Astrocyte of the hippocampus (primary cell): ENCODE measurements at regions not wholly inside any gene's neighbourhood (a gene's known extent, or its start where the extent isn't known, plus 50 kb on each side); places are given as distances from the start of the nearest gene placed in this dataset.
"Not testable (repeated sequence)": the region's sequence is repeated elsewhere in the genome, so short reads cannot be mapped to it uniquely, and the experiment has no call there.

ENCODE experiments used
- DNase-seq: peaks from one replicate; pipeline ENCODE4 v3.0.0; 2011; ENCODE audit warnings: low read depth, low spot score

DNA sequence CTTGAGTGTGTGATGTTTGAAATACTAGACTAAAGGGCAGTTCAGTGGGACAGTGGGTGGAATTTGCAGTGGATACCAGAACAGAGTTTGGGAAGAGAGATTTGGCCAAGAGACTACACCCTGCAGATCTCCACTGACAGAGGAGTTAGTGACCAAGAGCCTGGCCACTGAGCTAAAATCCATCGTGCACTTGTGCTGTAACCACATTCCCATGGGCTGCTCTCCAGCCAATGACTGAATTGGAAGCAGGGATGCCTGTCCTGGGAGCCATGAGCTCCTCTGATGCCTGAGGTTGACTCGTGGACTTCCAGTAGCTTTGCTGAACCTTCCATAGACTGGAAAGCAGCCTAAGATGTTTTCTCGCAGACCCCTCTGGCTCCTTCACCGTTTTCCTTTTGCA, 296.1 kb downstream of the TRIML1 start:
- no peak for DNase-seq

DNA sequence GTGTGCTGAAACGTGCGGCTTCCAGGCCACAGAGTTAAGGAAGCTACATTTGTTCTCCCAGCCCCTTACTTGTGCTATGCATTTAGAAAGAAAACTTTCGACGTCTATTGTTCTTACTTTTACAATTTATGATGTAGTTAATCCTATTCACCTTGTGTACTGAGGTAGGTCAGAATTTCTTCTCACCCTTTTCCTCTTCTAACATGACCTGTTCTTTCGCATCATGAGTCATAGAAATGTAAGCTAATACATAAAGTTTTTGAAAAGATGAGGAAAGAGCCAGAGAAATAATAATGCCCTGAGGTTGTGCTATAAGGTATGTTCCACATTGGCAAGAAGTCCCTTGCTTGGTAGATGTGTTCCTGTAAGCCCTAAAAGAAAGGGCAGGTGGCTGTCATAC, 298.3 kb downstream of the TRIML1 start:
- no peak for DNase-seq

- not testable (repeated sequence) for DNase-seq
Measured at GRCh38 chr4:188438391-188438824, 299.2 kb downstream of the TRIML1 start.

- peak; percentile 71 for DNase-seq
Measured at GRCh38 chr4:188439641-188440311, 300.5 kb downstream of the TRIML1 start.

- no peak for DNase-seq
Measured at GRCh38 chr4:188444500-188444899, 305.3 kb downstream of the TRIML1 start.

- DNase-seq: peak; percentile 21
Measured at GRCh38 chr4:188448996-188449395, 309.8 kb downstream of the TRIML1 start.

DNA sequence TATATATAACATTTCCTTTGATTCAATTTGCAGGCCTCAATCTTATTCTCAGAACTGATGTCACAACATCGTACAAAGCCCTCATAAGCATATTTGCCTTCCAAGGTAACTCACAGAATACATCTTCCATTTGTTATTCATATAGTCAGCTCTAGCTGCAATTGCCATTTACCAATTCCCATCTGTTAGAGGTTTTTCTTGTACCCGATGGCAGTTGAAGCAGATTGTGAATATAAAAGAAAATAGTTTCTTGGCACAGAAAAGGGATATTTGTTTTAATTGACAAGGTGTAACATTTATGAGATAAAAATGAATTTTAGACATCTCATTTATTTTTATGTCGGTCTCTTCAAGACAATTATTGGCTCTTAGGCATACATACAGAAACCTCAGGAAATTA, 311.3 kb downstream of the TRIML1 start:
- no peak for DNase-seq

DNA sequence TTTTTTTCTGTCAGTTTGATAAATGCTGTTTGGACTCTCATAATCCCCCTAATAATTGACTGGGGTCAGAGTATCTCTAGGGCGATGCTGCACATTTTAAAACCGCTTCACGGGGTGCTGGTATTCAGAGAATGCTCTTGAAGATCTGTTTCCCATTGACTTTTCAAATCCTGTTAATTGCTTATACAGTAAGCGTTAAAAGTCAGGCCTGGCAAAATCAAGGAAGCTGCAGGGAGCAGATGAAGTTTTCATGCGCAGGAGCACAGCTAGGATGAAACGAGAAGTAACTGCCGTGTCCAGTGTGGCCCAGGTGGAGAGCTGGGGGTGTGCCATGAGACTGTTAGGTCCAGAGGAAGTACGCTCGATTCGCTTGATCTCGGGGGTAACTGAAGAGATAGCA, 312.9 kb downstream of the TRIML1 start:
- no peak for DNase-seq

DNA sequence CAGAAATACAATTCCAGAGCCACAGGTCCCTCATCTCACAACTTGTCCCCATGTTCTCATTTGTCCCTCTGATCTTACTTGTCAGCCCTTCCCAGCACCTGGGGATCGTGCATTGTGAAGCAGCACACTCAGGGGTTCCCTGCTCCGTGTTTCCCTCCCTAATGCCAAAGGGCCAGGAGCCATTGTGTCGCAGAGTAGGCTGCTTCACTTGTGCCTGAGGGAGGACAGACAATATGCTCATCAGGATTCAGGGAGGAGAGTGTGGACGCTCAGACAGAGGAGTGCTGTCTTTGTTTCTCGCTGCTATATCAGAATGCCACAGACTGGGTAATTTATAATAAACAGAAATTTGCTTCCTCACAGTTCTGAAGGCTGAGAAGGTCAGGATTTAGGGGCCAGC, 315.3 kb downstream of the TRIML1 start:
- no peak for DNase-seq

DNA sequence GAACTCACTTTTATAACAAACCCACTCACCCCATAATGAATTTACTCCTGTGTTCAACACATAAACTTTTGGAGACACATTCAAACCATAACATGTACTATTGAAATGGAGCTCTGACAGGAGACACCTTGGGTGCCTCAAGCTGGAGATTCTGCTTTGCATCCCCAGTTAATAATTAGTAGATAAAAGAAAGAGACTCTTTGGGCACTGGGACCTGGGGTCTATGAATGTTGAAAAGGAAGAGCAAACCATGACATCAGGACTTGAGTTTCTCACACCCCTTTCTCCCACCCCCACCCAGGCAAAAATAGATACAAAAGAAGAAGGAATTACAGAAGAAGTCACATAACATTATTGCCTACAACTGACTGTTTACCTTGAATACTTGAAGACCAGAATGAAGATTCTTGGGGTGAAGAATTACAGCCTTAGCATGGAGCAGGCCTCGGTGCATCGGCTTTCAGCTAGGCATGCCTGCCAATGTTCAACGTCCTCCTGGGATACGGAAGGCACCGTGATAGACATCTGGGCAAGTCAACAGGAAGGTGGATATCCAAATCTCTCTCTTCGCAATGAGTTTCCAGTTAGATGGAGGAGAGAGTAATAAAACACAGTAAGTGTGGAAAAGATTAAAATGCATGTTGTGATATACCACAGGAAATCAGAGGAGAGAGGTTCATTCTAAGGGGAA, 316.0 kb downstream of the TRIML1 start:
- no peak for DNase-seq

DNA sequence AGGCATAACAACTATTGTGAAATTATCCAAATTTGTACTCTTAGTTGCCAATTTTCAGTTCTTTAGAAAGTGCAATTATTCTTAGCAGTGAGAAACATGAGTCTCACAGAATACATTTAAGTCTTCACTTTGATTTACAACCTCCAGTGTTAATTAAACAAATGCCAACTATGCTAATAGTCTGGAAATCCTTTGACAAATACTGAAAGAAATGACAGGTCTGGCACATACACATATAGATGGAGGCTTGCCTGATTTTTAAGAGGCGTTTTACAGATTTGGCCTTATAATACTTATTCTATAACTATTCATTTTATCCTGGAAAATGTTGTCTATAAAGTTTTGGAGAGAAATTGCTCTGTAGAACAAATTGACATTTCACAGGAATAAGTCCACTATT, 320.1 kb downstream of the TRIML1 start:
- DNase-seq: no peak

- DNase-seq: no peak
Measured at GRCh38 chr4:188463909-188464308, 324.7 kb downstream of the TRIML1 start.

DNA sequence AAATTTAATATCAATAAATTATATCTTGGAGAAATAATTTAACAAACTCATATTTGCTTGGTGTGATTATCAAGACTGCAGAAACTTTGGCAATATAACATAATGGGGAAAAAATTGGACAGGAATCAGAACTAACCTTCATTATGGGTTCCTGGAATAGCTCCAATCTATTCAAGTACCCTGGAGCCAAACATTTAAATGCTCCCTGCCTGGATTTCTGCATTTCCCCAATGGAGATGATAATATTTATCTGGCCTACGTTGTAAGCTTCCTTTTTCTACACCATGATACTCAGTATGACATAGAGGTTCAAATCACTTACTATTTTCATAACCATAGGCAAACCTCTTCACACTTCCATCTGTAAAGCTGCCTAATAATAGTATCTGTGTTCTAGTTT, 326.8 kb downstream of the TRIML1 start:
- no peak for DNase-seq

DNA sequence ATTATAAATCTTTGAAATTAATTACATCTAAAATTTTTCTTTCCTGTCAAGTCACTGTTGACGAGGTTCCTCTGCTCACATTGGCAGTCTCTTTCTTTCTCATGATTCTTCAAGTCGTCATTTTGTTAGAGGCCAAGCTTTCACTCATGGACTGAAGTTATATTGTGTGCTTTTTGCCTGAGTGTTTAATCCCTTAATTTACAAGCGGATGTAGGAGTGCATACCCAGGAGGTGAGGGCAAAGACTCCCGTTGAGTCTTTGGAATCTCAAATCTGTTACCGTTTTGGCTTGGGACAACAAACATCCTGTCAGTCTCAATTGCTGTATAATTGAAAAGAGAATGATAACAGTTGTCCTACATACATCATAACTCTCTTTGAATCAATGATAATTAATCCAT, 345.0 kb downstream of the TRIML1 start:
- no peak for DNase-seq

DNA sequence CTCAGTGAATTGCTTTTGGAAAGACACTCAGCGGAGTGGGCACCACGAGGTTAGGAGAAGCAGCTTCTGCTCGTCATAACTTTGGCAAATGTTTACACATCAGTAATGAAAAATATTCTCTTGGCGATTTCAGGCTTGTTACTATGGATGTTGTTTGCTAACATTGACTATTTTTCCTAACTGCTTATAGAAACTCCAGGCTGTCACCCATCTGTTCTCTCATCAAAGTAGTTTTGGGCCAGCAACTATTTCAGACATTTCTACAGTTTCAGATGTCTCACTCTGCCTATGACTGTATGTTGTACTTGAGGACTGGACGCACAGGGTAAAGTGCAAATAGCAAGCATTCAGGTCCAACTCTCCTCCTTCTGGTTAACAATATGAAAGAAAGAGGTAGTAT, 346.7 kb downstream of the TRIML1 start:
- no peak for DNase-seq

DNA sequence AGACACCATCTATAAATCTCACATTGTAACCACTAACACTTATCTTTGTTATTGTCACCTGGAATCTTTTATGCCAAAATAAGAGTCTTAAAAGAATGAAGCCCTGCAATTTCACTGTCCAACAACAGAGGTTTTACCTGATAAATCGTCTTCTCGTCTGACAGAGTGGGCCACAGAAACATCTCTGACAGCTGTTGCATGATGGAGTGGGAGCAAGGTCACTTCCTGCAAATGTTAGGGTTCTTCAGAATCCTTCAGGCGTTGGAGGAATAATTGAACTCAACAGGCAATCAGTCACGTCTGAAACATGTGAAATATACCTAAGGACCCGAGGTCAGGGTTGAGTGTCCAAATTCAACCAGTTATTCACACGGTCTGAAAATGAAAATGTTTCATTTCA, 353.6 kb downstream of the TRIML1 start:
- DNase-seq: no peak

DNA sequence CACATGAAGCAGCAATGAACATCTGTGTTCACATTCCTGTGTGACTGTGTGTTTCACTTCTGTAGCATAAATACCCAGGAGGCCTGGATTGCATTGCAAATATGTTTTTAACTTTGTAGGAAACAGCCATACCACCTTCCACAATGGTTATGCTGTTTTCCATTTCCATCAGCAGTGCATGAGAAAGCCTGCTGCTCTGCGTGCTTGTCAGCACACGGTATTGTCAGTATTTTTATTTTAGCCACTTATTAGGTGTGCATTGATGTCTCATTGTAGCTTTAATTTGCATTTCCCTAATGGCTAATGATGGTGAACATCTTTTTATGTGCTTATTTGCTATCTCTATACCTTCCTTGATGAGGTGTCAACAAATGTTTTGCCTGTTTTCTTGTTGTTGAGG, 355.9 kb downstream of the TRIML1 start:
- no peak for DNase-seq

- no peak for DNase-seq
Measured at GRCh38 chr4:188511431-188511830, 372.2 kb downstream of the TRIML1 start.

DNA sequence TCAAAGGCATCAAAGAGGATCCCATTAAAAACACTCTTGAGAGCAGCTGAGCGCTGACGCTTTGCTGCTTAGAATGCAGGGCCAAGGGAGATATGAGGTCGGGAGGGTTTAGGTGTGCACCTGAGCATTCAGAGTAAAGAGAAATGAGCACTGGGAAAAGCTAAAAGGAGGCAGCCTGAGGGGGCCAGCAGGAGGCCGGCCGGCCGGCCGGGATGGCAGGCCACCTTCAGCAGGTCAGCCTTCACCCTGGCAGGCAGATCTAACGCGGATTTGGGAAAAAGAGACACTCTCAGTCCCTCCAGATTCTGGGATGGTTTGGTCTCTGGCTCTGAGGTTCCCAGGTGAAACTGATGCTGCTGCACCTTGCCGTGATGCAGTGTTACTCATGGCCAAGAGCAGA, 393.5 kb downstream of the TRIML1 start:
- no peak for DNase-seq

DNA sequence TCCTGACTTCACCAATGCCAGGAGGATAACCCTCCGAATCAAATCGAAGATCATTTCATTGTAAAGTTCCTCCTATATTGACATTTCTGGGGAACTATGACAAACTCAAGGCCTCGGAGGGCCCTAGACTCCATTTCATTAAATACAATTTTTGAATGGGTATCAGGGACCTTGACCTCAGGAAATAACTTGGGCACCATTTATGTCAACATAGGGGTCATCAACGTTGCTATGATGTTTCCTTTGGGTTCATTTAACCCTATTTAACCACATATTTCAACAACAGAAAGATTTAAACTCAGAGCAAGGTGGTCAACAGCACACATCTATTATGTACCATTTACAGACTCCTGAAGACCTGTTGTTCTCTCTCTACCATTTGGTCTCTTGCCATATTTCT, 395.1 kb downstream of the TRIML1 start:
- no peak for DNase-seq

DNA sequence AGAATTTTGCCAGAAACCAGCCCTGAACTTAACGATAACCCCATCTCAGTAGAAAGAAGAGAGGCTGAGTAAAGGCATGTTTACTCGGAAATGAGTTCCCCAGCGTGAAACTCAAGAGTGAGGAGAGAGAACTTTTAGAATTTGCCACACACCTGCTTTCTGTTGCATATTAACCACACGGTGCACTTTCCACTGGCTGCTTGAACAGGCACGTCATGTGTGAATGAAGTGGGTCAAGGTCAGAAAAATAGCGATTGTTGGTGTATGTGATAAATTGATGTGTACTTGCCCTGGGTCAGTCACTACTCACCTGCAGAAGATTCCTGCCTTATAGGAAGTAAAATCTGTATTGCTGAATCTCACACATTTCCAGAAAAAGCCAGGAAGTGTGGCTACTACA, 395.7 kb downstream of the TRIML1 start:
- DNase-seq: no peak

GRCh38 chr4:188536826-188537225, 397.6 kb downstream of the TRIML1 start:
- no peak for DNase-seq

DNA sequence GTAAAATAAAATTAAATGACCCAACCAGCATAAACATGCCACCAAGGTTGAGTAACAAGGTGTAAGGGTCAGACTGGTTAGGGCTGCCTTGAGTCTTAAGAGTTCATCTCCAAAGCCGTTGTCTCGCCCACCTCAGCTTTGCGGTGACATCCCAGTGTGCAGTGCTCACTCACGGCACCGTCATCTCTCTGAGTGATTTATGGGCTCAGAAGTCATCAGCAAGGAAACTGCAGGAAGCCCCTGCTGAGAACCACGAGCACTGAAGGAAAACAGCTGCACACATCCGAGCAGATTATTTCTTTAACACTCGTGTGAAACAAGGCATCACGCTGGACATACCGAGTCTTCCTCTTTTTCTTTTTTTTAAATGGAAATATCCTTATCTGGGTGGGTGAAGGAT, 411.1 kb downstream of the TRIML1 start:
- no peak for DNase-seq

GRCh38 chr4:188551156-188551555, 411.9 kb downstream of the TRIML1 start:
- peak; percentile 62 for DNase-seq
